Stimulated activated naive CD8-positive, alpha-beta T cell treated with anti-CD3 and anti-CD28 coated beads, Interleukin-15, Interleukin-2, amounts not matched to agents 100 ng/mL and 50 ng/mL, for 24 hours (primary cell): ENCODE measurements at regions not wholly inside any gene's neighbourhood (a gene's known extent, or its start where the extent isn't known, plus 50 kb on each side); places are given as distances from the start of the nearest gene placed in this dataset.

Experiments used
- H3K27ac Mint-ChIP-seq: one replicate; pipeline ENCODE4 v1.8.0; 2021; ENCODE audit warnings: mild to moderate bottlenecking, mixed read lengths
- H3K27me3 Mint-ChIP-seq: one replicate; pipeline ENCODE4 v1.8.0; 2021; ENCODE audit warnings: mixed read lengths
- H3K36me3 Mint-ChIP-seq: one replicate; pipeline ENCODE4 v1.8.0; 2021; ENCODE audit warnings: low read depth, mixed read lengths
- H3K4me1 Mint-ChIP-seq: one replicate; pipeline ENCODE4 v1.8.0; 2021; ENCODE audit warnings: low read depth, mixed read lengths
- H3K4me3 Mint-ChIP-seq: one replicate; pipeline ENCODE4 v1.8.0; 2021; ENCODE audit warnings: mild to moderate bottlenecking, mixed read lengths
- H3K9me3 Mint-ChIP-seq: one replicate; pipeline ENCODE4 v1.8.0; 2021; ENCODE audit warnings: mixed read lengths

- Mint-ChIP-seq H3K27me3 (no peaks in the 10 kb centered on the region), H3K4me3 (no peak overlapping the region), H3K9me3 (no peaks in the 10 kb centered on the region), H3K27ac (no peak overlapping the region), H3K36me3 (no peaks in the 10 kb centered on the region), H3K4me1 (no peaks in the 10 kb centered on the region)
Observed at GRCh38 chr2:219829667-219830352, 202.4 kb downstream of the SLC4A3 start.

GRCh38 chr2:219830353-219830738 lies 202.9 kb downstream of the SLC4A3 start:
- no peaks in the 10 kb centered on the region for H3K27me3 Mint-ChIP-seq
- H3K4me1 Mint-ChIP-seq = no peaks in the 10 kb centered on the region
- no peak overlapping the region for H3K4me3 Mint-ChIP-seq
- no peaks in the 10 kb centered on the region for H3K9me3 Mint-ChIP-seq
- H3K27ac Mint-ChIP-seq = no peak overlapping the region
- no peaks in the 10 kb centered on the region for H3K36me3 Mint-ChIP-seq

DNA sequence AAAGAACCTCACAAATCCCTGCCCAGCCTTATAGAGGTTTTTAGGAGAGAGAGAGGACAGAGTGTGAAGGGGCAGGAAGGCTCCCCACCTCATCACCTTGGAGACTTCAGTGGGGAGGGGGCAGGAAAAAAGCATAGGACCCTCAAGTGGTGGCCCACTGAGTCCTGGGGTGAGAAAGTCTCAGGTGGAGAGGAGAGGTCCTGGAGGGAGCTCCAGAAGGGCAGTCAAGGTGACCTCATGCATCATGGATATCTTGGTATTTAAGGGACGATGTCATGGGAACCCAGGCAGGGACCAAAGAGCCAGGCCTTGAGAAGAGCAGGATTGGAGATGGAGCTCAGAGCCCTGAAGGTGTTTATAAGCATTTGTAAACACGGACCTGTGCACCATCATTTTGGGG lies 204.5 kb downstream of the SLC4A3 start:
- no peaks in the 10 kb centered on the region for H3K4me1 Mint-ChIP-seq
- H3K27ac Mint-ChIP-seq = no peak overlapping the region
- H3K9me3 Mint-ChIP-seq = no peaks in the 10 kb centered on the region
- no peaks in the 10 kb centered on the region for H3K27me3 Mint-ChIP-seq
- H3K36me3 Mint-ChIP-seq = no peaks in the 10 kb centered on the region
- no peak overlapping the region for H3K4me3 Mint-ChIP-seq

GRCh38 chr2:219832904-219833303 lies 205.5 kb downstream of the SLC4A3 start:
- no peaks in the 10 kb centered on the region for H3K27me3 Mint-ChIP-seq
- no peaks in the 10 kb centered on the region for H3K4me1 Mint-ChIP-seq
- H3K36me3 Mint-ChIP-seq = no peaks in the 10 kb centered on the region
- H3K9me3 Mint-ChIP-seq = no peaks in the 10 kb centered on the region
- H3K27ac Mint-ChIP-seq = no peak overlapping the region
- H3K4me3 Mint-ChIP-seq = no peak overlapping the region

- H3K4me1 Mint-ChIP-seq = no peaks in the 10 kb centered on the region
- H3K36me3 Mint-ChIP-seq = no peaks in the 10 kb centered on the region
- H3K4me3 Mint-ChIP-seq = no peak overlapping the region
- no peaks in the 10 kb centered on the region for H3K27me3 Mint-ChIP-seq
- no peaks in the 10 kb centered on the region for H3K9me3 Mint-ChIP-seq
- no peak overlapping the region for H3K27ac Mint-ChIP-seq
Observed at GRCh38 chr2:219835493-219835892, 208.1 kb downstream of the SLC4A3 start.

- no peak overlapping the region for H3K27ac Mint-ChIP-seq
- H3K27me3 Mint-ChIP-seq = peaks cover 3% of the 10 kb centered on the region
- H3K9me3 Mint-ChIP-seq = no peaks in the 10 kb centered on the region
- H3K4me3 Mint-ChIP-seq = no peak overlapping the region
- no peaks in the 10 kb centered on the region for H3K36me3 Mint-ChIP-seq
- H3K4me1 Mint-ChIP-seq = no peaks in the 10 kb centered on the region
Observed at GRCh38 chr2:219836647-219837177, 209.3 kb downstream of the SLC4A3 start.

DNA sequence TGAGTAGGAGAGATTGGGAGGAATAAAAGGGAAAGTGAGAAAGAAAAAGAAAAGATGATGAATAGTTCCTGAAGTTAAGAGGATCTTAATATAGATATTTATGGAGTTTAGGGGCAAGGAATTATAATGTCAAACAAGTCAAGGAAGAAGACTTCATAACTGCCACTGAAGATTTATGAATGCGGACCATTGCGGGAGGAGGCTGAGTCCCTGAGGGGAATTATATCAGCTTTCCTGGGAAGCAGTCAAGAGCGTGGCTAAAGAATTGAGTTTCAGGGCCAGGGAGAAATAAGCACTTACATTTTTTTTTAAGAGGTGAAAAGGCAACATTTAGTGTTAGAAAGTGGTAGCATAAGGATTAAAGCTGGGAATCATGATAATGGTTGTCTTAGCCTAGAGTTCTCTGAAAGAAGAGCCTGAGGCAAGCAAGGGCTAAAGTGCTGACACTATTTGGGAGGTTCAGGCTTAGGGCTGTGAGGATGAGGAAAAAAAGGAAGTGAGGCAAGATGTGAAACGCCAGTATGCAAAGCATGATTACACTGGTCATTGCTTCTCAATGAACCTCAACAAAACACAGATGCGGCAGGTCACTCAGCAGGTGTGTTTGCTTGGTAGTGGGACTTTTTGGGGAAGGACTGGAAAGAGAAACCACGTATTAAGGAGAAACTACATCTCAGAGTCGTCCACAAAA lies 217.1 kb downstream of the SLC4A3 start:
- H3K9me3 Mint-ChIP-seq = no peaks in the 10 kb centered on the region
- H3K27ac Mint-ChIP-seq = no peak overlapping the region
- H3K27me3 Mint-ChIP-seq = peaks cover 14% of the 10 kb centered on the region
- no peaks in the 10 kb centered on the region for H3K4me1 Mint-ChIP-seq
- H3K4me3 Mint-ChIP-seq = no peak overlapping the region
- no peaks in the 10 kb centered on the region for H3K36me3 Mint-ChIP-seq

GRCh38 chr2:219848882-219849281 lies 221.5 kb downstream of the SLC4A3 start:
- no peaks in the 10 kb centered on the region for H3K9me3 Mint-ChIP-seq
- H3K27me3 Mint-ChIP-seq = peaks cover 19% of the 10 kb centered on the region
- no peaks in the 10 kb centered on the region for H3K4me1 Mint-ChIP-seq
- H3K4me3 Mint-ChIP-seq = no peak overlapping the region
- H3K27ac Mint-ChIP-seq = no peak overlapping the region
- no peaks in the 10 kb centered on the region for H3K36me3 Mint-ChIP-seq

GRCh38 chr2:219851169-219851568 lies 223.7 kb downstream of the SLC4A3 start:
- no peak overlapping the region for H3K27ac Mint-ChIP-seq
- H3K4me3 Mint-ChIP-seq = no peak overlapping the region
- no peaks in the 10 kb centered on the region for H3K9me3 Mint-ChIP-seq
- no peaks in the 10 kb centered on the region for H3K36me3 Mint-ChIP-seq
- H3K27me3 Mint-ChIP-seq = peaks cover 9% of the 10 kb centered on the region
- H3K4me1 Mint-ChIP-seq = no peaks in the 10 kb centered on the region

DNA sequence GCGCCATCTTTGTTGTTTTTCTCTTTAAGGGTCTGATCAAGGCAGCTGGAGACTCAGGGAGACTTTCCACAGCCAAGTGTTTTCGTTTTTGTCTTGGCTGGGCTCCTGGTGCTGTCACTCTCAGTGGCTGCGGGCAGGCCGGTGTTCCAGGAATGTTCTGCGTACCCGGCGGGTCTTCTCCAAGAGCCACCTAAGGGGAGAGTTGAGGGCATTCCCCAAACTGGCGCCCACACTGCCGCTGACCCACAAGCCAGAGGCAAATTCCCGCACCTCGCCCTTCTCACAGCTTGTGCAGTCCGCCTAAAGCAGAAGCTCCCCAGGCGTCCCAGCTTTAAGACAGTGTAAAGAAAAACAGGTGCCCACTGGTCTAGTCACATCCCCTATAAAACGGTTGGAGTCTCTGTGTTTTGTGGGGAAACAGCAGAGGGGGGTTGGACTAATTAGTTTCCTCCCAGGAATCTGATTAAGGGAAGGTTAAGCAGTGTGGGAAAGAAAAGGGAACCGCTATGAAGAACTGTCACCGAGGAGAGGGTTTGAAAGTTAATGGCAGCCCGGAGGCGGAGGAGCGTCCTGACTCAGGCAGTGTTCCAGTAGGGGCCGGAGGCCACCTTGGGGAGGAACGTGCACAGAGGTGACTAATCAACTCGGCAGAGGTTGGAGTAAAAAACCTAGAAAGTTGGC lies 224.5 kb downstream of the SLC4A3 start:
- H3K27me3 Mint-ChIP-seq = peaks cover 9% of the 10 kb centered on the region
- no peaks in the 10 kb centered on the region for H3K4me1 Mint-ChIP-seq
- no peak overlapping the region for H3K4me3 Mint-ChIP-seq
- H3K27ac Mint-ChIP-seq = no peak overlapping the region
- H3K9me3 Mint-ChIP-seq = no peaks in the 10 kb centered on the region
- H3K36me3 Mint-ChIP-seq = no peaks in the 10 kb centered on the region

- Mint-ChIP-seq H3K36me3 (no peaks in the 10 kb centered on the region), H3K4me1 (no peaks in the 10 kb centered on the region), H3K27ac (no peak overlapping the region), H3K9me3 (no peaks in the 10 kb centered on the region), H3K27me3 (peaks cover 9% of the 10 kb centered on the region), H3K4me3 (no peak overlapping the region)
Observed at GRCh38 chr2:219852626-219853025, 225.2 kb downstream of the SLC4A3 start.

- no peaks in the 10 kb centered on the region for H3K36me3 Mint-ChIP-seq
- H3K4me1 Mint-ChIP-seq = no peaks in the 10 kb centered on the region
- H3K9me3 Mint-ChIP-seq = no peaks in the 10 kb centered on the region
- no peak overlapping the region for H3K4me3 Mint-ChIP-seq
- H3K27ac Mint-ChIP-seq = no peak overlapping the region
- H3K27me3 Mint-ChIP-seq = peaks cover 4% of the 10 kb centered on the region
Observed at GRCh38 chr2:219856602-219857001, 229.2 kb downstream of the SLC4A3 start.

- Mint-ChIP-seq H3K27ac (no peak overlapping the region), H3K4me3 (no peak overlapping the region), H3K36me3 (no peaks in the 10 kb centered on the region), H3K9me3 (no peaks in the 10 kb centered on the region), H3K27me3 (peaks cover 4% of the 10 kb centered on the region), H3K4me1 (no peaks in the 10 kb centered on the region)
Observed at GRCh38 chr2:219857751-219858150, 230.3 kb downstream of the SLC4A3 start.

- H3K36me3 Mint-ChIP-seq = no peaks in the 10 kb centered on the region
- no peaks in the 10 kb centered on the region for H3K27me3 Mint-ChIP-seq
- H3K9me3 Mint-ChIP-seq = no peaks in the 10 kb centered on the region
- no peaks in the 10 kb centered on the region for H3K4me1 Mint-ChIP-seq
- no peak overlapping the region for H3K27ac Mint-ChIP-seq
- H3K4me3 Mint-ChIP-seq = no peak overlapping the region
Observed at GRCh38 chr2:219861307-219861706, 233.9 kb downstream of the SLC4A3 start.

DNA sequence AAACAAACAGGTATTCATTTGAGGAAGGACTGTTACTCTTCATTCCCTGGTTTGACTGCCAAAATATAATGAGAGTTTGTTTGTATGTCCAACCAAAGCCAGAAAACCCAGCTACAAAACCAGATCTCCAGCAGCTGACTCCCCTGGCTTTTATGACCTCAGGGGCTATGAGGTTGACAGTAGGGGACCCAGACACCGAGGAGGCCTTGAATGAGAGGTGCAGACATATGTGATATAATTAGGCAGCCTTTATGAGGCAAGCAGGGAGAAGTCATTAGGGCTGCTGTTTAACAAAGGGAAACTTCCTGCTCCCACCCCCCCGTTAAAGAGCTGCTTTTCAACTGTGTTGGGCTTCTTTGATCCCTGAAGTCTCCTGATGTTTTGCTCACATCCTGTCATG lies 236.7 kb downstream of the SLC4A3 start:
- no peak overlapping the region for H3K27ac Mint-ChIP-seq
- H3K4me1 Mint-ChIP-seq = no peaks in the 10 kb centered on the region
- H3K36me3 Mint-ChIP-seq = no peaks in the 10 kb centered on the region
- H3K27me3 Mint-ChIP-seq = no peaks in the 10 kb centered on the region
- no peak overlapping the region for H3K4me3 Mint-ChIP-seq
- H3K9me3 Mint-ChIP-seq = no peaks in the 10 kb centered on the region
